ENCODE measurements at regions not wholly inside any gene's neighbourhood (a gene's known extent, or its start where the extent isn't known, plus 50 kb on each side); places are given as distances from the start of the nearest gene placed in this dataset.
A peak's percentile ranks its signal among the peaks of the same experiment; 100 is the strongest.

- WGBS, 4 donors, result 61 to 98% (median 86%) methylated on average over 2 of the region's 2 CpGs
Observed at GRCh38 chr1:177573901-177574300, 396.0 kb downstream of the SEC16B start.

GRCh38 chr1:177571485-177572076, 398.3 kb downstream of the SEC16B start:
- TF ChIP-seq CTCF (IDR thresholded peaks at IDR 0.05), result no peak
- Histone ChIP-seq H3K36me3 (replicated peaks in 1 of 2) (no peaks in the 10 kb centered on the region), H3K4me1 (replicated peaks in 1 of 2) (no peaks in the 10 kb centered on the region), H3K27ac (no peak overlapping the region), H3K4me3 (no peak overlapping the region), H3K9me3 (replicated peaks in 1 of 3) (no peaks in the 10 kb centered on the region), H3K27me3 (no peaks in the 10 kb centered on the region)
- WGBS, 4 donors, result 31 to 46% (median 42%) methylated on average over 5 of the region's 5 CpGs
- intact Hi-C loops (cut with DNase I), result no loop called here
- peak in 2 of 7 donors; percentile 9 to 29 for DNase-seq

More at GRCh38 chr1:177573901-177574300, 396.0 kb downstream of the SEC16B start:
- no peaks in the 10 kb centered on the region for H3K27me3 ChIP-seq
- no peak overlapping the region for H3K27ac ChIP-seq
- intact Hi-C loops (cut with DNase I), result no loop called here
- H3K4me1 ChIP-seq (replicated peaks in 1 of 2), result no peaks in the 10 kb centered on the region
- DNase-seq, result no peak
- H3K36me3 ChIP-seq (replicated peaks in 1 of 2), result no peaks in the 10 kb centered on the region
- no peak overlapping the region for H3K4me3 ChIP-seq
- H3K9me3 ChIP-seq (replicated peaks in 1 of 3), result no peaks in the 10 kb centered on the region
- no peak for TF ChIP-seq CTCF (IDR thresholded peaks at IDR 0.05)
- TF ChIP-seq POLR2A (IDR thresholded peaks at IDR 0.05), result no peak

- intact Hi-C loops (cut with DNase I), result no loop called here
- Histone ChIP-seq H3K36me3 (replicated peaks in 1 of 2) (no peaks in the 10 kb centered on the region), H3K27ac (no peak overlapping the region), H3K9me3 (replicated peaks in 1 of 3) (no peaks in the 10 kb centered on the region), H3K27me3 (no peaks in the 10 kb centered on the region), H3K4me1 (replicated peaks in 1 of 2) (no peaks in the 10 kb centered on the region), H3K4me3 (no peak overlapping the region)
- DNase-seq, result no peak
- no peak for TF ChIP-seq POLR2A (IDR thresholded peaks at IDR 0.05)
- TF ChIP-seq CTCF (IDR thresholded peaks at IDR 0.05), result no peak
- WGBS, 4 donors, result 35 to 66% (median 47%) methylated on average over 1 of the region's 1 CpG
Observed at GRCh38 chr1:177571076-177571475, 398.8 kb downstream of the SEC16B start.

DNA sequence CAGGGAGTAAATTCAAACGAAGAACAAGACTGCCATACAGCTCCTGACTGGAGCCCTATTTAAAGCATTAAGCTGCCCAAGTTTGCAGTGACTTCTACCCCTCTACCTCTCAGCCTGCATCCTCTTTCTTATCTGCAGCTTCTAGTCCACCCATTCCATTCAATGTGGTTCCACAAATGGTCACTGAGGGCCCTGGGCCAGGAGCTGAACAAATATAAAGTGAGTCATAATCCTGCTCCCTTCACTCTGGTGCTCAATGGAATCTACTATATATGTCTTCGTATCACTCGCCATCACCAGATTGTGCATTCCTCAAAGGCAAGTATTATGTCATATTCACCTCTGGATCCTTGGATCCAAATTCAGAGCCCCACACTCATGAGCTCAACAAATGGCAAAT, 398.7 kb downstream of the BRINP2 start:
- intact Hi-C loops (cut with DNase I), result no loop called here
- 83 to 91% (median 86%) methylated on average over 3 of the region's 3 CpGs for WGBS, 4 donors
- Histone ChIP-seq H3K27me3 (no peaks in the 10 kb centered on the region), H3K9me3 (replicated peaks in 1 of 3) (no peaks in the 10 kb centered on the region), H3K4me1 (replicated peaks in 1 of 2) (no peaks in the 10 kb centered on the region), H3K27ac (no peak overlapping the region), H3K36me3 (replicated peaks in 1 of 2) (no peaks in the 10 kb centered on the region), H3K4me3 (no peak overlapping the region)
- TF ChIP-seq POLR2A (IDR thresholded peaks at IDR 0.05), result no peak
- no peak for TF ChIP-seq CTCF (IDR thresholded peaks at IDR 0.05)
- DNase-seq, result no peak

All from adrenal gland (tissue), 9 donors.